ENCODE measurements at regions not wholly inside any gene's neighbourhood (a gene's known extent, or its start where the extent isn't known, plus 50 kb on each side); places are given as distances from the start of the nearest gene placed in this dataset.

DNA sequence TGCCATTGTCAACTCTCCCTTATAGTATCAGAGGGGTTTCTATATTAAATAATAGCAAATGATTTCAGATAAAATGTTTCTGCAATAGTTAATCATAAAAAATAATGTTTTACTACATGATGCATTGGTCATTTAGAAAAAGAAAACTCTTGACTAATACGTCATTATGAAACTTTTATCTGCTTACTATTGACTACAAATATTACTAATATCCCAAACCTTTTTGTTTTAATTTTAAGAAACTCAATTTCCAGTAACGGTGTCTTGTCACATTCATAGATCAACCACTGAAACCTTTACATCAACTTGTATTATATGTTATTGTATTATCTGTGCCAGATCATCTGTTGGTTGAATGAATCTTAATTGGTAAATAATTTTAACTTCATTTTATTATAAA, 482.9 kb upstream of the SLC35B3 start:
- H3K4me3 ChIP-seq: no peak overlapping the region
- DNase-seq: no peak
- no peaks in the 10 kb centered on the region for H3K9me3 ChIP-seq
- no peaks in the 10 kb centered on the region for H3K4me1 ChIP-seq
- no peaks in the 10 kb centered on the region for H3K27me3 ChIP-seq (ENCODE audit: low read depth)
- no peaks in the 10 kb centered on the region for H3K36me3 ChIP-seq
- ATAC-seq: no peak
- intact Hi-C loops (cut with DNase I): no loop called here
- H3K27ac ChIP-seq: no peak overlapping the region
- TF ChIP-seq, protein P1, sequence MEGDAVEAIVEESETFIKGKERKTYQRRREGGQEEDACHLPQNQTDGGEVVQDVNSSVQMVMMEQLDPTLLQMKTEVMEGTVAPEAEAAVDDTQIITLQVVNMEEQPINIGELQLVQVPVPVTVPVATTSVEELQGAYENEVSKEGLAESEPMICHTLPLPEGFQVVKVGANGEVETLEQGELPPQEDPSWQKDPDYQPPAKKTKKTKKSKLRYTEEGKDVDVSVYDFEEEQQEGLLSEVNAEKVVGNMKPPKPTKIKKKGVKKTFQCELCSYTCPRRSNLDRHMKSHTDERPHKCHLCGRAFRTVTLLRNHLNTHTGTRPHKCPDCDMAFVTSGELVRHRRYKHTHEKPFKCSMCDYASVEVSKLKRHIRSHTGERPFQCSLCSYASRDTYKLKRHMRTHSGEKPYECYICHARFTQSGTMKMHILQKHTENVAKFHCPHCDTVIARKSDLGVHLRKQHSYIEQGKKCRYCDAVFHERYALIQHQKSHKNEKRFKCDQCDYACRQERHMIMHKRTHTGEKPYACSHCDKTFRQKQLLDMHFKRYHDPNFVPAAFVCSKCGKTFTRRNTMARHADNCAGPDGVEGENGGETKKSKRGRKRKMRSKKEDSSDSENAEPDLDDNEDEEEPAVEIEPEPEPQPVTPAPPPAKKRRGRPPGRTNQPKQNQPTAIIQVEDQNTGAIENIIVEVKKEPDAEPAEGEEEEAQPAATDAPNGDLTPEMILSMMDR (IDR thresholded peaks at IDR 0.05): no peak

DNA sequence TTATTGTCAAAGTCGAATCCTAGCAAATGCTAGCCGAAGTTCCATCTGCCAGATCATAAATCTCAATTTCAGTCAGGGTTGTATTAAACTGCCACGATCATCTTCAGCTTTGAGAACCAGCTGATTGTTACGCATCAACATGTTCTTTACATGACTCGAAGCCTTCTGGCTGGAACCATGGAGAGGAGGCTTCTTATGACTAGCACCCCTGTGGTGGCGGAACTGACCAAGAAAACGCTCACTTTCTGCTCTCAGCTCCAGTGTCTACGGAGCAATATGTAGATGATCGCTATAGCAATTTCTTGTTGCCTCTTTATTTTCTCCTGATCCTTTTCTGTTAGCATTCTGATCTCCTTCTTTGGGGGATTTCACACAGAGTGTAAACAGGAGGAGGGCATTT, 479.4 kb upstream of the SLC35B3 start:
- DNase-seq (no peak), ATAC-seq (no peak)
- Histone ChIP-seq H3K4me1 (no peaks in the 10 kb centered on the region), H3K36me3 (no peaks in the 10 kb centered on the region), H3K27ac (no peak overlapping the region), H3K9me3 (no peaks in the 10 kb centered on the region), H3K27me3 (ENCODE audit: low read depth) (no peaks in the 10 kb centered on the region), H3K4me3 (no peak overlapping the region)
- TF ChIP-seq, protein P1 (IDR thresholded peaks at IDR 0.05): no peak
- intact Hi-C loops (cut with DNase I): no loop called here

DNA sequence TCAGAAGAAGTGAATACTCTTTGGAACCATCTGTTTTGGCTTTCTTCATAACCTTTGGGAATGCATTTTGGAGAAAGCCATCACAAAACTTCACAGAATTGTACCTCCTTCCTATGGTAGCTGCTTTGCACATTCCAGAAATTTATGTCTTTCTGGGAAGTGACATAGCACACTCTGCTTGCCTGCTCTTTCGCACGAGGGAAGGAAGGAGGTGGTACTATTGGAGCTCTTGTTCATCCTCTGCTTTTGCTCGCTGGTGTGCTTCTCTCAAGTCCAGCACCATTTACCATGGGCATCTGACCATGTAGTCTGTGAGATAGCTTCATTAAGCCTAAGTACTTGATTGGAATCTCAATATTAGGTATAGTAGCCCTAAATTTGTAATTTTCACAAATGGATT, 473.3 kb upstream of the SLC35B3 start:
- ATAC-seq: no peak
- no peak for DNase-seq
- H3K4me1 ChIP-seq: no peaks in the 10 kb centered on the region
- no peak overlapping the region for H3K4me3 ChIP-seq
- H3K27ac ChIP-seq: no peak overlapping the region
- TF ChIP-seq, protein P1 (IDR thresholded peaks at IDR 0.05): no peak
- intact Hi-C loops (cut with DNase I): no loop called here
- H3K27me3 ChIP-seq (ENCODE audit: low read depth): no peaks in the 10 kb centered on the region
- no peaks in the 10 kb centered on the region for H3K9me3 ChIP-seq
- no peaks in the 10 kb centered on the region for H3K36me3 ChIP-seq

DNA sequence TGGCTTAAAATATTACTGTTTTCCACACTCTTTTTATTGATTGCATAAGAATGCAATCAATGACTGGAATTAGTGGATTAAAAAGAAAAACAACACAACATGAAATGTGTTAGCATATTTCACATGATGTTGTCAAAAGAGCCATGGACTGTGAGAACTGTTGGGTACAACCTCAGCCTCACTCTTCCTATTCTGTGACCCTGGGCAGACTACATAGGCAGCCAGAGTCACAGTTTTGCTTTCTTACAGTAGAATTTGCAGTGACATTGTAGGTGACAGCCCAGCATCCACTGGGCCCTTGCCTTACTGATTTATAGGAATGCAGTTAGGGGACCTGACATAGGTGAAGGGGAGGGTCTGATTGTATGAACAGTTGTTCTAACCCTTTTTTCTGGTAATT, 471.4 kb upstream of the SLC35B3 start:
- Histone ChIP-seq H3K4me3 (no peak overlapping the region), H3K27ac (no peak overlapping the region), H3K27me3 (ENCODE audit: low read depth) (no peaks in the 10 kb centered on the region), H3K4me1 (no peaks in the 10 kb centered on the region), H3K9me3 (no peaks in the 10 kb centered on the region), H3K36me3 (no peaks in the 10 kb centered on the region)
- ATAC-seq (no peak), DNase-seq (no peak)
- TF ChIP-seq, protein P1 (IDR thresholded peaks at IDR 0.05): no peak
- intact Hi-C loops (cut with DNase I): no loop called here

DNA sequence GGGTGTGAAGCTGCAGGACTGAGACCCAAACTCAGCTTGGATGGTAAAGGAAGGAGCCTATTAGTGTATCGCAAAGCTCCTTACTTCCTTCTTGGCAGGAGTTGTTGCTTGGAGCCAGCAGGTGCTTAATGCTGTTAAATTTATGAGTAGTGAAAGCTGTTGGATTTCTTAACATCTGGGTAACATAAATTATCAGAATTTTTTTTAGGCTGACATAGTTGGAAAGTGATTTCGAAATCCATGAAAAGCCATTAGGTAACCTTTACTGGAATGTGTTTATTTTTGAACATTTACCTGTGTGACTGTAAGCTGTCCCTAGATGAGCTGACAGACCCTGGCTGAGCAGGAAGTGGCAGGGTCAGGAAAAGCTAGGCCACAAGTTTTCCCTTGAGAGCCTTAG, 470.4 kb upstream of the SLC35B3 start:
- TF ChIP-seq, protein P1 (IDR thresholded peaks at IDR 0.05): no peak
- intact Hi-C loops (cut with DNase I): no loop called here
- no peaks in the 10 kb centered on the region for H3K4me1 ChIP-seq
- H3K27ac ChIP-seq: no peak overlapping the region
- no peaks in the 10 kb centered on the region for H3K36me3 ChIP-seq
- ATAC-seq: peak; percentile 78 to 94
- no peak for DNase-seq
- H3K27me3 ChIP-seq (ENCODE audit: low read depth): no peaks in the 10 kb centered on the region
- H3K9me3 ChIP-seq: no peaks in the 10 kb centered on the region
- no peak overlapping the region for H3K4me3 ChIP-seq

DNA sequence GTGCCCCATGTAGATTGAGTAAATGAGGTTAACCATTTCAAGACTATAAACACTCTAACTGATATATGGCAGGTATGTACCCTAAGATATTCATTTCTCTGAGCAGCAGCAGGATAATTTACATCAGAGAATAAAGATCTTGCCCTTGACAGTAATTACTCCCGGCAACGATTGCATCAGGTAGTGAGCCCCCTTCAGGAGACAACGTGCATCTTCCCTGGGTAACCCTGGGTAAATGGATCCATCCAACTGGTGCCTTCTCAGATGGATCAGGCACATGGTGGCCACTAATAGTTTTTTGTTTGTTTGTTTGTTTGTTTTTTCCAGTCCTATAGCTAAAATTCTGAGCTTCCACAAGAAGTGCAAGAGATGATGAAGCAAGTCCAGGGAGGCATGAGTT, 469.4 kb upstream of the SLC35B3 start:
- Histone ChIP-seq H3K27me3 (ENCODE audit: low read depth) (no peaks in the 10 kb centered on the region), H3K9me3 (no peaks in the 10 kb centered on the region), H3K36me3 (no peaks in the 10 kb centered on the region), H3K4me3 (no peak overlapping the region), H3K4me1 (no peaks in the 10 kb centered on the region), H3K27ac (no peak overlapping the region)
- DNase-seq (no peak), ATAC-seq (no peak)
- TF ChIP-seq, protein P1 (IDR thresholded peaks at IDR 0.05): no peak
- intact Hi-C loops (cut with DNase I): no loop called here

Data from lower lobe of right lung (tissue), 2 donors.